HCT116 (cell line): ENCODE measurements at regions not wholly inside any gene's neighbourhood (a gene's known extent, or its start where the extent isn't known, plus 50 kb on each side); places are given as distances from the start of the nearest gene placed in this dataset.

Experiments used
- EGR1 ChIP-seq: IDR thresholded peaks from 2 replicates; pipeline ENCODE4 v1.6.1; 2012; ENCODE audit warnings: low read depth
- ELF1 ChIP-seq: IDR thresholded peaks from 2 replicates; pipeline ENCODE4 v1.6.1; 2012; ENCODE audit warnings: low read depth, borderline replicate concordance
- EZH2 ChIP-seq: fragments of 200-600 bp; sonication (generic); IDR thresholded peaks from 2 replicates; pipeline ENCODE4 v1.6.1; 2017; ENCODE audit warnings: antibody characterized with exemption, mixed run types
- SRF ChIP-seq: IDR thresholded peaks from 2 replicates; pipeline ENCODE4 v1.6.1; 2012; ENCODE audit warnings: low read depth
- TF ChIP-seq, protein P1 (sequence below), 3 experiments: fragments of 200-600 bp in 1 of 3; sonication (generic) in 1 of 3; IDR thresholded peaks in 2 of 3; conservative IDR thresholded peaks in 1 of 3; 2 replicates each; pipeline ENCODE4 v1.5.1; 2012 to 2017; ENCODE audit warnings: low read depth in 2 of 3, low read length in 2 of 3, antibody characterized with exemption in 1 of 3, borderline replicate concordance in 1 of 3, control low read depth in 1 of 3, mild to moderate bottlenecking in 1 of 3, mixed read lengths in 1 of 3, mixed run types in 1 of 3, moderate library complexity in 1 of 3; ENCODE audit not compliant: insufficient read depth in 1 of 3

DNA sequence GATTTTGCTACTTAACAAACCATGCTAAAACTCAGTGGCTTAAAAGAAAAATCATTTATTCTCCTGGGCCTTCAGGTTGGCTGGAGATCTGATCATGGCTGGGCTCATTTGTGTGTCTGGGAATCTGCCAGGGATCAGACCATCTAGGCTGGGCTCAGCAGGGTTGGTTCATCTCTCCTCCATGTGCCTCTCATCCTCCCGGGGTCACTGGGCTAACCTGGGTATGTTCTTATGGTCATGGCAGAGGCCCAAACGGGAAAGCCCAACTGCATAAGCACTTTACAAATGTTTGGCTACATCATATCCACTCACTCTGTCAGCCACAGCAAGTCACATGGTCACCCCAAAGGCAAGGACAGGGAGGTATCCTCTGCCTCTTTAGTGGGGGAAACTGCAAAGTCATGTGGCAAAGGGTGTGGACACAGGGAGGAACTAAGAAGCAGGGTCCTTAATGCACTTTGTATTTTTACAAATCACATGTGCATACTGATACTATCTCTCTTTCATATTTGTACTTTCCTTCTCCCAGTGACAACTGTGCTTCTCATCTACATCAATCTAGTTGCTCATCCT is 231.4 kb downstream of the BUB3 start:
- no peak for TF ChIP-seq EZH2
- TF ChIP-seq, protein P1, sequence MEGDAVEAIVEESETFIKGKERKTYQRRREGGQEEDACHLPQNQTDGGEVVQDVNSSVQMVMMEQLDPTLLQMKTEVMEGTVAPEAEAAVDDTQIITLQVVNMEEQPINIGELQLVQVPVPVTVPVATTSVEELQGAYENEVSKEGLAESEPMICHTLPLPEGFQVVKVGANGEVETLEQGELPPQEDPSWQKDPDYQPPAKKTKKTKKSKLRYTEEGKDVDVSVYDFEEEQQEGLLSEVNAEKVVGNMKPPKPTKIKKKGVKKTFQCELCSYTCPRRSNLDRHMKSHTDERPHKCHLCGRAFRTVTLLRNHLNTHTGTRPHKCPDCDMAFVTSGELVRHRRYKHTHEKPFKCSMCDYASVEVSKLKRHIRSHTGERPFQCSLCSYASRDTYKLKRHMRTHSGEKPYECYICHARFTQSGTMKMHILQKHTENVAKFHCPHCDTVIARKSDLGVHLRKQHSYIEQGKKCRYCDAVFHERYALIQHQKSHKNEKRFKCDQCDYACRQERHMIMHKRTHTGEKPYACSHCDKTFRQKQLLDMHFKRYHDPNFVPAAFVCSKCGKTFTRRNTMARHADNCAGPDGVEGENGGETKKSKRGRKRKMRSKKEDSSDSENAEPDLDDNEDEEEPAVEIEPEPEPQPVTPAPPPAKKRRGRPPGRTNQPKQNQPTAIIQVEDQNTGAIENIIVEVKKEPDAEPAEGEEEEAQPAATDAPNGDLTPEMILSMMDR (IDR thresholded peaks at IDR 0.05 in 2 of 3, conservative IDR thresholded peaks at IDR 0.05 in 1 of 3; ENCODE audit: borderline replicate concordance in 1 of 3, insufficient read depth in 1 of 3, low read depth in 2 of 3, low read length in 2 of 3): no peak
- TF ChIP-seq SRF: no peak
- TF ChIP-seq ELF1: no peak
- TF ChIP-seq EGR1: no peak
